DOHH2 (cell line): ENCODE measurements at regions not wholly inside any gene's neighbourhood (a gene's known extent, or its start where the extent isn't known, plus 50 kb on each side); places are given as distances from the start of the nearest gene placed in this dataset.

Source experiments
- CTCF ChIP-seq: fragments of 200-600 bp; sonication (generic); IDR thresholded peaks from one replicate; pipeline ENCODE4 v1.5.1; 2014; ENCODE audit warnings: antibody characterized with exemption, mild to moderate bottlenecking, low read depth, low read length; ENCODE audit not compliant: poor library complexity, severe bottlenecking
- EZH2phosphoT487 ChIP-seq: fragments of 200-600 bp; sonication (generic); IDR thresholded peaks from 2 replicates; pipeline ENCODE4 v1.6.1; 2017; ENCODE audit warnings: borderline replicate concordance, mild to moderate bottlenecking, antibody characterized with exemption, low read length, moderate library complexity, mixed read lengths

DNA sequence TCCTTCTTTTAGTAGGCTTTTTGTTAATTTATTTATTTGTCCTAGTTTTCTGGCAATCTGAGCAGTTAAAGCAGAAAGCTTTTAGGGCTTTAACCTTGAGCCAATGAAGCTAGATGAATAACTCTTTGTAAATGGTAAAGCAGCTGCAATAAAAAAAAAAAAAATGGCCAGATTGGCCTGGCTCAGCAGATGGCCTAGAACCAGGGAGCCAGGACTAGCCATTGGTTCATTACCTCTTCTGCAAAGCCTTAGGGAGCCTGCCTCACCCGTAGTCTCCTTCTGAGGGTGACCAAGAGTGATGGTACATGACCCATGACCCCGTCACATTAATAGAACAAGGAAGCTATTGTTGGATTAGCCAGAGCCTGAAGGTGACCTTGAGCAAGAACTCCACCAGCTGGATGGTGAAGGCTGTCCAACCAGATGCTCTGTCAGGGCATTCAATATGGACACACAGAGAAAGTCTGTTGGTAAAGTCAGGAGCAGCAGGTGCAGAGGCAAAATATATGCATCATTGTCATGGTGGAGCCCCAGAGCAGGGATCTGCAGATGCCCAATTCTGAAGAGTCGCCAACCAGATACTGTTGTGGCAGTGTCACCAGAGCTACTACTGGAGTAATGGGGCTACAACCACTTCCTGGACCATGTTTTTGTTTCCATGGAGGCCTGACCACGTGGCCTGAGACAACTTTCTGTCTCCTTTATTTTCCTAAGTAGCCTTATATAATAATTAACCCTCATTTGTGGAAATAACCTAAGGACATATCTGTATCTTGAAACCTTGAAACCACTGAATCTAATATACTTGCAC lies 100.7 kb downstream of the MTX3 start:
- no peak for TF ChIP-seq CTCF
- no peak for TF ChIP-seq EZH2phosphoT487
